ENCODE measurements at regions not wholly inside any gene's neighbourhood (a gene's known extent, or its start where the extent isn't known, plus 50 kb on each side); places are given as distances from the start of the nearest gene placed in this dataset.

DNA sequence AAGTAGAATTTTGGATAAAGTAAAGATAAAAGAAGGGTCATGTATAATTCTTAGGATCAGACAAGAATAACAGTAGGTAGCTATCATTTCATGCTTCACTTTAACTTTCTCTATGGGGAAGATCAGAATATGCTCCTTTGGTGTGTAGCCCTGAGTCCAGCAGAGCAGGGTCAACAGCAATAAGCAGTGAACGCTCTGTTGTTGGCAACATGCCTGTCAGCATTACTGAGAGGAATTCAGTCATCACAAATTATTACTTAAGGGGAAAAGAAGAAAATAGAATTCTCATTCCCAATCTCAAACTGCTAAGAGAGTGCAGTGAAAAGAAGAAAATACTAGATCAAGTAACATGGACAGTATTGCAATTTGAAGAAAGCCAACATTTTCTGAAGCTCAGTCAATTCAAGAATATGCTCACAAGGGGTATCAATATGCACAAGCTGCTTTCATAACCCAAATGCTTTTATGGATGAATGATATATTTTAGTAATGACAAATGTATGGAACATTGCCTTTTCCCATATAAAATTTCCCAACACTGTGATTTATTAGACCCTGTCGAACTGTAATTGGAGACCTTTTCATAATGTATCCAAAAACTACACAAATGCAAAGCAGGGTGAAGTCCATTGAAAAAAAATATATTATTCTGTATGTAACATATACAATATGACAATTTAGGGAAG lies 1359.4 kb downstream of the EFNA5 start:
- TF ChIP-seq, protein P1, sequence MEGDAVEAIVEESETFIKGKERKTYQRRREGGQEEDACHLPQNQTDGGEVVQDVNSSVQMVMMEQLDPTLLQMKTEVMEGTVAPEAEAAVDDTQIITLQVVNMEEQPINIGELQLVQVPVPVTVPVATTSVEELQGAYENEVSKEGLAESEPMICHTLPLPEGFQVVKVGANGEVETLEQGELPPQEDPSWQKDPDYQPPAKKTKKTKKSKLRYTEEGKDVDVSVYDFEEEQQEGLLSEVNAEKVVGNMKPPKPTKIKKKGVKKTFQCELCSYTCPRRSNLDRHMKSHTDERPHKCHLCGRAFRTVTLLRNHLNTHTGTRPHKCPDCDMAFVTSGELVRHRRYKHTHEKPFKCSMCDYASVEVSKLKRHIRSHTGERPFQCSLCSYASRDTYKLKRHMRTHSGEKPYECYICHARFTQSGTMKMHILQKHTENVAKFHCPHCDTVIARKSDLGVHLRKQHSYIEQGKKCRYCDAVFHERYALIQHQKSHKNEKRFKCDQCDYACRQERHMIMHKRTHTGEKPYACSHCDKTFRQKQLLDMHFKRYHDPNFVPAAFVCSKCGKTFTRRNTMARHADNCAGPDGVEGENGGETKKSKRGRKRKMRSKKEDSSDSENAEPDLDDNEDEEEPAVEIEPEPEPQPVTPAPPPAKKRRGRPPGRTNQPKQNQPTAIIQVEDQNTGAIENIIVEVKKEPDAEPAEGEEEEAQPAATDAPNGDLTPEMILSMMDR (conservative IDR thresholded peaks at IDR 0.05): no peak
- TF ChIP-seq ZFX (IDR thresholded peaks at IDR 0.05): no peak
- no peak overlapping the region for H3K27ac ChIP-seq

GRCh38 chr5:106307265-106307664 lies 1363.5 kb downstream of the EFNA5 start:
- no peak overlapping the region for H3K27ac ChIP-seq

DNA sequence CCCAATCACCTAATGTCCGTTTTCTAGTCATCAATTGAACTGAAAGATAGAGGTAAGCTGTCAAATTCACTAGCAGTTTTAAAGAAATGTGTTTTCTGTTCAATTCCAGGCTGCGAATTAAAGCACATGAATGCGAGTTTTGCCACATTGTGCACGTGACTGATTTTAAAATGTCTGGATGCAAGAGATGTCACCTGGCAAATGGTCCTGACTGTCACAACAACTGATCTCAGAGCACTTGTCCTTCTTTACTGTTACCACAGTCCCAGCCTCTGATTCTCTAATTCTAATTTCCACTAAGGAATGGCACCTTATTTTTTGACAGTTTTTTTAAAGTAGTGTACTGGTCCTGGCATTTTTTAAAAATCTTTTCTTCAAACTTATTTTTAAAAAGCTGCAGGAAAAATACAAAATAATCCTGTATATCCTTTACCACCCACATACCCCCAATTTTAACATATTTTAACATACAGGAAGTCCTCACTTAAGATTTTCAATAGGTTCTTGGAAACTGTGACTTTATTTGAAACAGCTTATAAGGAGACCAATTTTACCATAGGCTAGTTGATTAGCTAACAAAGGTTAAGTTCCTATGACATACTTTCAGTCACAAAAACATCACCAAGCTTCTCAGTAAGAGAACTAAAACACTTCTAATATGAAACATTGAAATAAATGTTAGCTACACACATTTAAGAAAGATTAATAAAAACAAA lies 1364.3 kb downstream of the EFNA5 start:
- TF ChIP-seq, protein P1 (conservative IDR thresholded peaks at IDR 0.05): no peak
- no peak for TF ChIP-seq ZFX (IDR thresholded peaks at IDR 0.05)
- no peak overlapping the region for H3K27ac ChIP-seq

More at GRCh38 chr5:106307265-106307664, 1363.5 kb downstream of the EFNA5 start:
- TF ChIP-seq, protein P1 (conservative IDR thresholded peaks at IDR 0.05): no peak
- no peak for TF ChIP-seq ZFX (IDR thresholded peaks at IDR 0.05)

- H3K27ac ChIP-seq: no peak overlapping the region
- TF ChIP-seq, protein P1 (conservative IDR thresholded peaks at IDR 0.05): no peak
- TF ChIP-seq ZFX (IDR thresholded peaks at IDR 0.05): no peak
Observed at GRCh38 chr5:106303911-106304310, 1366.8 kb downstream of the EFNA5 start.

DNA sequence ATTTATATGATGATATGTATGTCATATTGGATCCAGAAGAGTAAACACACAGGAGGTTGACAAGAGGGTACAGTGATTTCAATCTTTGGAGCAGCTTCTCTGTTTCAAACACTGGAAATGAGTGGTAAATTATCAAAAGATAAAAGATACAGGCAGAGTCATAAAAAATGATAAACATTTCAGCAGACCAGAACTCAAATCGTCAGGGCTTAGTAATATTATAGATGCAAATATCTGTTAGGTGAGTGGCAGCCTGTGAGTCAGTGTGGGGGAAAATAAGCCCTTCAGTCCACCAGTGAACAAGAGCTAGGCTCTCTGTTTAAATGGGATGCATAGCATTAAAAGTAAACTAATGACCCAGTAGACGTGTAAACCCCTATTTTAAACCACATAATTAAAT lies 1378.1 kb downstream of the EFNA5 start:
- no peak overlapping the region for H3K27ac ChIP-seq
- TF ChIP-seq ZFX (IDR thresholded peaks at IDR 0.05): no peak
- TF ChIP-seq, protein P1 (conservative IDR thresholded peaks at IDR 0.05): no peak

DNA sequence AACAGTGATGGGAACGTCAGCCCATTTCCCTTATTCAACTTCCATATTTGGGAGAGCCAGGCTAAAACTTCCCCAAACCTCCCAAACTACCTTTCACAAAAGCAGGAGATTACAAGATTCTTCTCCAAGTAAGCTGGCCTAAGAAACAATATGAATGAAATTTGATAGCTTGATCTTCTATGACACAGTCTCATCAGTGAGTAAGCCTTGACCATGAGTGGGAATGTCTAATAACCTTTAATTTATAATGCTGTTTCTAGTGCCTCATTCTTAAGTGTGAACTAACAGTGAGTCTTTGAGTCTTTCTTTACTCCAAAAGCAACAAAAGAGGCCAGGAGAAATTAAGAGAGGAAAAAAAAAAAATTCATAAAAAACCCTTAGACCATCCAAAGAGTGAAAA lies 1379.9 kb downstream of the EFNA5 start:
- no peak for TF ChIP-seq ZFX (IDR thresholded peaks at IDR 0.05)
- TF ChIP-seq, protein P1 (conservative IDR thresholded peaks at IDR 0.05): no peak
- H3K27ac ChIP-seq: no peak overlapping the region

DNA sequence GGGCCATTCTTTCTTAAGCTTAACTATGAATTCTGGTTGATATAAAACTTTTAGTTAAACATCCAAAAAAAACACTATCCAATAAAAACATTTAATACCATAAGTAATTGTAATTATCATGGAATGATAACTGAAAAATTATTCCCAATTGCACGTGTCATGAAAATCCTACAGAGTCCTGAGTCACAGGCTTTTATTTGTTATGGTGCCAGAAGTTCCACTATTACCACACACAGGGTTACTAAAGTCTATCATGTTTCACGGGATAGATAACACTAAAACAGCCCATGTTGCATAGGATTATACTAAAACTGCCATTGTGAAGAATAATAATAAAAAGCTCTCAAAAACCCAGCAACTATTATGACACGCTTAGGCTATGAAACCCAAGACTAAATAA lies 1381.8 kb downstream of the EFNA5 start:
- no peak overlapping the region for H3K27ac ChIP-seq
- TF ChIP-seq, protein P1 (conservative IDR thresholded peaks at IDR 0.05): no peak
- no peak for TF ChIP-seq ZFX (IDR thresholded peaks at IDR 0.05)
